A673 (cell line): ENCODE measurements at regions not wholly inside any gene's neighbourhood (a gene's known extent, or its start where the extent isn't known, plus 50 kb on each side); places are given as distances from the start of the nearest gene placed in this dataset.

Source experiments
- BruUV-seq: library from RNA; stranded (reverse); fragments of 400-500 nt; replicated peaks from 2 replicates; lab custom pipeline; 2021; lab: Mats Ljungman, UMichigan
- CTCF ChIA-PET: fragments of 300-600 bp; sonication (Branson Sonifier 250); formaldehyde crosslinking; loops from one replicate; lab custom pipeline; 2022; ENCODE audit warnings: antibody characterized with exemption; lab: Charles Lee
- POLR2A ChIA-PET: fragments of 300-600 bp; sonication (Branson Sonifier 250); formaldehyde crosslinking; loops from one replicate; lab custom pipeline; 2022; ENCODE audit warnings: antibody characterized with exemption; ENCODE audit not compliant: low non-redundant PET; lab: Charles Lee
- DNase-seq: peaks from one replicate; pipeline ENCODE4 v3.0.0-alpha.2; 2015; ENCODE audit warnings: low spot score
- H3K27ac ChIP-seq: fragments of 200-600 bp; sonication (generic); 2 replicates; pipeline ENCODE4 v1.5.1; 2016; ENCODE audit warnings: mixed run types, low read depth, mild to moderate bottlenecking, mixed read lengths, antibody characterized with exemption, low read length; ENCODE audit not compliant: poor library complexity, severe bottlenecking
- H3K27me3 ChIP-seq: fragments of 200-600 bp; sonication (generic); replicated peaks from 2 replicates; pipeline ENCODE4 v1.6.1; 2017; ENCODE audit warnings: mixed run types, low read depth, mild to moderate bottlenecking, mixed read lengths, antibody characterized with exemption, low read length; ENCODE audit not compliant: insufficient read depth, poor library complexity
- H3K36me3 ChIP-seq: fragments of 200-600 bp; sonication (generic); 2 replicates; pipeline ENCODE4 v1.6.1; 2016; ENCODE audit warnings: mixed run types, mild to moderate bottlenecking, mixed read lengths, antibody characterized with exemption, low read length; ENCODE audit not compliant: insufficient read depth, poor library complexity, severe bottlenecking
- H3K4me1 ChIP-seq: fragments of 200-600 bp; sonication (generic); 2 replicates; pipeline ENCODE4 v1.6.1; 2017; ENCODE audit warnings: mixed run types, mild to moderate bottlenecking, mixed read lengths, antibody characterized with exemption, low read length; ENCODE audit not compliant: insufficient read depth, poor library complexity, severe bottlenecking
- H3K4me3 ChIP-seq: fragments of 200-600 bp; sonication (generic); 2 replicates; pipeline ENCODE4 v1.5.1; 2016; ENCODE audit warnings: low read depth, mixed run types, mild to moderate bottlenecking, mixed read lengths, low read length; ENCODE audit not compliant: poor library complexity, severe bottlenecking
- H3K9me3 ChIP-seq: fragments of 200-600 bp; sonication (generic); 2 replicates; pipeline ENCODE4 v1.6.1; 2016; ENCODE audit warnings: mixed run types, low read depth, mild to moderate bottlenecking, mixed read lengths, antibody characterized with exemption, low read length; ENCODE audit not compliant: poor library complexity, severe bottlenecking
- CTCF ChIP-seq: fragments of 300-800, 200-600 bp; sonication (generic); conservative IDR thresholded peaks from 2 replicates; pipeline ENCODE4 v1.5.1; 2017; ENCODE audit warnings: low read depth, mild to moderate bottlenecking, antibody characterized with exemption, low read length, moderate library complexity, mixed read lengths
- EZH2 ChIP-seq: fragments of 200-600 bp; sonication (generic); IDR thresholded peaks from 2 replicates; pipeline ENCODE4 v1.6.1; 2017; ENCODE audit warnings: borderline replicate concordance, low read depth, mild to moderate bottlenecking, mixed read lengths, antibody characterized with exemption, low read length; ENCODE audit not compliant: poor library complexity, severe bottlenecking
- intact Hi-C: fragments of 100-400 bp; cut with micrococcal nuclease; formaldehyde crosslinking; loops from one replicate; pipeline ENCODE4 v1.10.0; 2022; ENCODE audit not compliant: unreplicated experiment

GRCh38 chr9:19732441-19732951, 56.3 kb downstream of the SLC24A2 start:
- TF ChIP-seq EZH2 (no peak), CTCF (no peak)
- ChIA-PET POLR2A (no interaction called here), CTCF (no interaction called here)
- intact Hi-C loops = no loop called here
- Histone ChIP-seq H3K4me3 (no peak overlapping the region), H3K9me3 (no peaks in the 10 kb centered on the region), H3K27me3 (no peaks in the 10 kb centered on the region), H3K27ac (no peak overlapping the region), H3K4me1 (no peaks in the 10 kb centered on the region), H3K36me3 (no peaks in the 10 kb centered on the region)
- DNase-seq = no peak
- no TSS peak for BruUV-seq

- Histone ChIP-seq H3K4me3 (no peak overlapping the region), H3K4me1 (no peaks in the 10 kb centered on the region), H3K27me3 (no peaks in the 10 kb centered on the region), H3K36me3 (no peaks in the 10 kb centered on the region), H3K9me3 (no peaks in the 10 kb centered on the region), H3K27ac (no peak overlapping the region)
- no peak for DNase-seq
- ChIA-PET CTCF (no interaction called here), POLR2A (no interaction called here)
- intact Hi-C loops = no loop called here
- no TSS peak for BruUV-seq
- TF ChIP-seq EZH2 = no peak
- TF ChIP-seq CTCF = no peak
Measured at GRCh38 chr9:19728101-19728500, 60.7 kb downstream of the SLC24A2 start.

- H3K27ac ChIP-seq = no peak overlapping the region
- intact Hi-C loops = no loop called here
- no peaks in the 10 kb centered on the region for H3K4me1 ChIP-seq
- H3K27me3 ChIP-seq = no peaks in the 10 kb centered on the region
- H3K9me3 ChIP-seq = no peaks in the 10 kb centered on the region
- no peak for TF ChIP-seq CTCF
- no peak for TF ChIP-seq EZH2
- no peaks in the 10 kb centered on the region for H3K36me3 ChIP-seq
- no peak overlapping the region for H3K4me3 ChIP-seq
- no TSS peak for BruUV-seq
- ChIA-PET POLR2A (no interaction called here), CTCF (no interaction called here)
- DNase-seq = no peak
Measured at GRCh38 chr9:19725970-19726369, 62.9 kb downstream of the SLC24A2 start.
